ENCODE measurements at regions not wholly inside any gene's neighbourhood (a gene's known extent, or its start where the extent isn't known, plus 50 kb on each side); places are given as distances from the start of the nearest gene placed in this dataset.
"Not testable (repeated sequence)": the region's sequence is repeated elsewhere in the genome, so short reads cannot be mapped to it uniquely, and the experiment has no call there.

DNA sequence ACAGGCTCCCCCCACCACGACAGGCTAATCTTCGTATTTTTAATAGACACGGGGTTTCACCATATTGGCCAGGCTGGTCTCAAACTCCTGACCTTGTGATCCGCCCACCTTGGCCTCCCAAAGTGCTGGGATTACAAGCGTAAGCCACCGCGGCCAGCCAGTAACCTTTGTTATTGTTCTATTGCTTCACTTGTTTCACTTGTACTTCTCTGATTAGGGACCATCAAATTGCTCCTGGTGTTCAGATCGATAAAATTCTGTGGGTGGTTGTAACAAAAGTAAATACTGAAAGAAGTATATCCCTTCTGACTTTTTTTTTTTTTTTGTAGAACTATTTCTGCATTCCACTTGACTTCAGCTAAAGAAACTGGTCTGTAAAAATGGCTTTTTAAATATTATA, 445.5 kb upstream of the CDH10 start (continued):
- no peak for TF ChIP-seq SUZ12 (IDR thresholded peaks at IDR 0.05; ENCODE audit: low read length)
- TF ChIP-seq BACH1 (IDR thresholded peaks at IDR 0.05; ENCODE audit: low read length) = no peak
- TF ChIP-seq KDM5A (IDR thresholded peaks at IDR 0.05; ENCODE audit: low read length) = no peak

- H4K5ac ChIP-seq (ENCODE audit: insufficient read length, low read depth, low read length); H4K20me1 ChIP-seq (replicated peaks in 1 of 2; ENCODE audit: control insufficient read depth in 1 of 2, insufficient read depth in 2 of 2, low read length in 2 of 2); H2BK120ac ChIP-seq (replicated peaks; ENCODE audit: low read depth, low read length); FAIRE-seq; H3K14ac ChIP-seq (ENCODE audit: insufficient read length); H3K56ac ChIP-seq (replicated peaks; ENCODE audit: insufficient read length, low read depth, low read length); H3K9me3 ChIP-seq (ENCODE audit: insufficient read depth in 2 of 2, low read depth in 1 of 2, low read length in 1 of 2); H3K4ac ChIP-seq (replicated peaks; ENCODE audit: insufficient read length, low read depth, low read length); H2AFZ ChIP-seq (ENCODE audit: low read length); H3K4me3 ChIP-seq (ENCODE audit: extremely low read depth in 1 of 4, insufficient read depth in 2 of 4, low read depth in 3 of 4, low read length in 4 of 4); H3K4me1 ChIP-seq (replicated peaks in 1 of 4; ENCODE audit: control insufficient read depth in 3 of 4, insufficient read depth in 4 of 4, low read length in 3 of 4); H2AK5ac ChIP-seq (ENCODE audit: low read depth, low read length); H3K18ac ChIP-seq (ENCODE audit: extremely low read depth, low read length); H2BK5ac ChIP-seq (ENCODE audit: low read depth, low read length); H3K23ac ChIP-seq (ENCODE audit: insufficient read length); H2BK15ac ChIP-seq (ENCODE audit: low read length); H3K4me2 ChIP-seq (ENCODE audit: insufficient read depth in 1 of 2, low read depth in 2 of 2, low read length in 2 of 2); H3K79me1 ChIP-seq (ENCODE audit: low read depth, low read length); H4K91ac ChIP-seq (replicated peaks; ENCODE audit: insufficient read length, low read length); CTCF ChIA-PET (ENCODE audit: partially characterized antibody); H3K36me3 ChIP-seq (ENCODE audit: control insufficient read depth in 2 of 4, insufficient read depth in 4 of 4, low read length in 3 of 4); H3K27me3 ChIP-seq (replicated peaks in 1 of 4; ENCODE audit: control insufficient read depth in 3 of 4, extremely low read depth in 1 of 4, insufficient read depth in 3 of 4, low read length in 3 of 4); H2BK20ac ChIP-seq (ENCODE audit: low read length); H4K8ac ChIP-seq (ENCODE audit: extremely low read depth, insufficient read depth, low read length); H3K79me2 ChIP-seq (ENCODE audit: control insufficient read depth in 1 of 2, insufficient read depth in 2 of 2, low read length in 2 of 2); H3K9ac ChIP-seq (replicated peaks in 1 of 4; ENCODE audit: extremely low read depth in 1 of 4, low read depth in 3 of 4, low read length in 3 of 4); H3K27ac ChIP-seq (ENCODE audit: low read depth, low read length); DNase-seq (ENCODE audit: low read depth in 1 of 2, low spot score in 2 of 2); H3K23me2 ChIP-seq (ENCODE audit: low read depth, low read length); POLR2A ChIA-PET (ENCODE audit: partially characterized antibody); H2BK12ac ChIP-seq (ENCODE audit: low read depth, low read length): not testable (repeated sequence)
- 88% methylated on average over 6 of the region's 6 CpGs; no CpG with 5 or more reads in 1 of the 2 experiments for WGBS, 2 experiments (ENCODE audit: extremely low coverage in 1 of 2, insufficient coverage in 1 of 2, insufficient read length in 1 of 2, insufficient replicate concordance in 2 of 2, low coverage in 1 of 2, low lambda C conversion rate in 2 of 2, missing lambda C conversion rate in 1 of 2)
These were observed 443.9 kb upstream of the CDH10 start for GRCh38 chr5:25088689-25089088.

Measured in H1 (cell line).